ENCODE measurements at regions not wholly inside any gene's neighbourhood (a gene's known extent, or its start where the extent isn't known, plus 50 kb on each side); places are given as distances from the start of the nearest gene placed in this dataset.

- TF ChIP-seq CTCF (conservative IDR thresholded peaks at IDR 0.05; ENCODE audit: low read depth, low read length) (no peak), EZH2 (IDR thresholded peaks at IDR 0.05; ENCODE audit: borderline replicate concordance, low read depth, low read length, poor library complexity, severe bottlenecking) (no peak)
Observed at GRCh38 chr7:142425281-142425680, 167.4 kb upstream of the PRSS58 start.
